ENCODE measurements at regions not wholly inside any gene's neighbourhood (a gene's known extent, or its start where the extent isn't known, plus 50 kb on each side); places are given as distances from the start of the nearest gene placed in this dataset.

DNA sequence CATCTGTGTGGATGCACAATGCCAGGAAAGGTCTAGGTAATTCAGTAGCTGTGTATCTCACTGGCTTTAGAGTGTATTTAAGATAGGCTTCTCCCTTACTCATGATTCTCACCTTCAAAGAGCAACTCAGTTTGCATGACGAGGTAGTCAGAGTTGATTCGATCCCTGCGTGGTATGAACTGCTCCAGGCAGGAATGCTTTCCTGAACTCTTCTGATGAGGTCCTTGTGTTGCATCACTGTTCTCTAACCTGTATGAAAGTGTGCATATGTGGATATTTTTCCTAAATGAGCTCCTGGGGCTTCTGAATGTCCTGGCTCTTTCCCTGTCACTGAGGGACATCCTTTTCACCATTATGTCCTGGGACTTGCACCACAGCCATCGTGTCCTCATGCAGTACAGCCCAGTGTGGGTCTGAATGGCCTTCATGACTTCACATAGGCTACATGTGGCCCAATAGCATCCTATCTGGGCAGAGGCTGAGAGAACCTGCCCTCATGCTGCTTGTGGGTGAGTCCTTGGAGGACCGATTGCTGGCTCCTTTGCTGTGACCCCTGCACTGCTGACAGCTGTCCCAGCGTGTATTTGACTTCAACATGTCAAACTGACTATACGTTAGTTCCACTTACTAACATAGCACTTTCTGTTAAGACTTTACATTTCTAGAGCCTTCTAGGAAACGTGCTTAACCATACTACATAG is 65.3 kb upstream of the WDR1 start:
- Mint-ChIP-seq H3K27ac (no peak overlapping the region), H3K4me1 (peaks cover 15 to 30% (median 16%) of the 10 kb centered on the region in 3 donors), H3K4me3 (no peak overlapping the region), H3K27me3 (no peaks in the 10 kb centered on the region), H3K9me3 (no peaks in the 10 kb centered on the region), H3K36me3 (no peaks in the 10 kb centered on the region)
- ChIA-PET CTCF (no interaction called here), POLR2A (interaction anchor here (0.6 to 1.7 kb wide), 2 partner anchors 64 to 278 kb away, joined by 5 to 7 read pairs; partner anchors contain the start of gene WDR1 (in 1 of the 2))
- Histone ChIP-seq H3K36me3 (ENCODE audit: control insufficient read depth in 2 of 2, extremely low read depth in 1 of 2, insufficient read depth in 1 of 2, low read length in 1 of 2) (no peaks in the 10 kb centered on the region), H3K4me1 (ENCODE audit: control insufficient read depth in 1 of 2, extremely low read depth in 1 of 2, insufficient read depth in 2 of 2, low read length in 2 of 2) (peaks cover 2 to 8% of the 10 kb centered on the region in 2 experiments), H3K27me3 (replicated peaks in 1 of 2; ENCODE audit: control insufficient read depth in 2 of 2, extremely low read depth in 1 of 2, insufficient read depth in 2 of 2, low read length in 1 of 2) (peaks cover 0 to 3% of the 10 kb centered on the region in 2 experiments), H3K9me3 (no peaks in the 10 kb centered on the region), H3K27ac (ENCODE audit: low read length) (no peak overlapping the region), H3K4me3 (ENCODE audit: control insufficient read depth in 1 of 2, extremely low read depth in 1 of 2, low read length in 1 of 2) (no peak overlapping the region)
- DNase-seq (no peak), ATAC-seq (replicated peaks in 1 of 4) (no peak)
- WGBS (ENCODE audit: insufficient coverage) = 84% methylated on average over 4 of the region's 8 CpGs

GRCh38 chr4:10180927-10181744 is 64.5 kb upstream of the WDR1 start:
- POLR2A ChIA-PET = interaction anchor here in 1 of 2 donors (1.7 kb wide), 1 partner anchor 64 kb away, joined by 5 read pairs; the partner anchor contains the start of gene WDR1

DNA sequence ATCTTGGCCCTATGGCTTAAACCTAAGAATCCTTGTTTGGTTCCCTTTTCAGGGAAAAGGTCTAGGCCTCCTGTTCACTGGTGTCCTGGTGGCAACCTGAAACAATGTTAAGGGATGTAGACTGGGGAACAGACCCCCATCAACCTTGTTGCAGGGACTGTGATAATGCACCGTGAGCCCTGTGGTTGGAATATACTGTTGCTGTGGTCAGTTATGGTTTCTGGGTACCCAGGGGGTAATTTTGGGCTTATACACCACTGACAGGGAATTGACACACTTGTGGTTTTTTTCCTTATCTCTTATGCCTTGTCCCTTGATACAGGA is 64.0 kb upstream of the WDR1 start:
- Histone ChIP-seq H3K27me3 (replicated peaks in 1 of 2; ENCODE audit: control insufficient read depth in 2 of 2, extremely low read depth in 1 of 2, insufficient read depth in 2 of 2, low read length in 1 of 2) (peaks cover 0 to 3% of the 10 kb centered on the region in 2 experiments), H3K36me3 (ENCODE audit: control insufficient read depth in 2 of 2, extremely low read depth in 1 of 2, insufficient read depth in 1 of 2, low read length in 1 of 2) (no peaks in the 10 kb centered on the region), H3K4me3 (ENCODE audit: control insufficient read depth in 1 of 2, extremely low read depth in 1 of 2, low read length in 1 of 2) (no peak overlapping the region), H3K9me3 (no peaks in the 10 kb centered on the region), H3K4me1 (ENCODE audit: control insufficient read depth in 1 of 2, extremely low read depth in 1 of 2, insufficient read depth in 2 of 2, low read length in 2 of 2) (peaks cover 2 to 8% of the 10 kb centered on the region in 2 experiments), H3K27ac (ENCODE audit: low read length) (no peak overlapping the region)
- H3K4me3 Mint-ChIP-seq = no peak overlapping the region
- ChIA-PET CTCF (interaction anchor here in 1 of 2 donors (0.5 kb wide), 1 partner anchor 360 kb away, joined by 4 read pairs; no protein-coding TSS in a partner anchor), POLR2A (interaction anchor here in 1 of 2 donors (1.7 kb wide), 1 partner anchor 63 kb away, joined by 5 read pairs; the partner anchor contains the start of gene WDR1)
- no peaks in the 10 kb centered on the region for H3K27me3 Mint-ChIP-seq
- no peaks in the 10 kb centered on the region for H3K9me3 Mint-ChIP-seq
- 40% methylated on average over 1 of the region's 1 CpG for WGBS (ENCODE audit: insufficient coverage)
- no peak for DNase-seq
- no peaks in the 10 kb centered on the region for H3K36me3 Mint-ChIP-seq
- ATAC-seq (replicated peaks in 1 of 4) = no peak
- H3K27ac Mint-ChIP-seq = no peak overlapping the region
- peaks cover 15 to 30% (median 16%) of the 10 kb centered on the region in 3 donors for H3K4me1 Mint-ChIP-seq

More at GRCh38 chr4:10180927-10181744, 64.5 kb upstream of the WDR1 start:
- H3K27ac ChIP-seq (ENCODE audit: low read length) = no peak overlapping the region
- H3K9me3 ChIP-seq = no peaks in the 10 kb centered on the region
- CTCF ChIA-PET = interaction anchor here in 1 of 2 donors (0.5 kb wide), 1 partner anchor 360 kb away, joined by 4 read pairs; no protein-coding TSS in a partner anchor
- H3K9me3 Mint-ChIP-seq = no peaks in the 10 kb centered on the region
- peaks cover 0 to 3% of the 10 kb centered on the region in 2 experiments for H3K27me3 ChIP-seq (replicated peaks in 1 of 2; ENCODE audit: control insufficient read depth in 2 of 2, extremely low read depth in 1 of 2, insufficient read depth in 2 of 2, low read length in 1 of 2)
- H3K27ac Mint-ChIP-seq = no peak overlapping the region
- H3K4me1 ChIP-seq (ENCODE audit: control insufficient read depth in 1 of 2, extremely low read depth in 1 of 2, insufficient read depth in 2 of 2, low read length in 2 of 2) = peaks cover 2 to 8% of the 10 kb centered on the region in 2 experiments
- H3K27me3 Mint-ChIP-seq = no peaks in the 10 kb centered on the region
- peak; percentile 60 to 83 (median 70) for ATAC-seq (replicated peaks in 1 of 4)
- peak in 2 of 35 experiments; percentile 9 to 11 for DNase-seq
- H3K4me1 Mint-ChIP-seq = peaks cover 15 to 30% (median 16%) of the 10 kb centered on the region in 3 donors
- WGBS (ENCODE audit: insufficient coverage) = 31% methylated on average over 2 of the region's 4 CpGs
- no peaks in the 10 kb centered on the region for H3K36me3 Mint-ChIP-seq
- no peak overlapping the region for H3K4me3 ChIP-seq (ENCODE audit: control insufficient read depth in 1 of 2, extremely low read depth in 1 of 2, low read length in 1 of 2)
- no peak overlapping the region for H3K4me3 Mint-ChIP-seq
- no peaks in the 10 kb centered on the region for H3K36me3 ChIP-seq (ENCODE audit: control insufficient read depth in 2 of 2, extremely low read depth in 1 of 2, insufficient read depth in 1 of 2, low read length in 1 of 2)

GRCh38 chr4:10179957-10180602 is 63.5 kb upstream of the WDR1 start:
- Histone ChIP-seq H3K27ac (ENCODE audit: low read length) (no peak overlapping the region), H3K27me3 (replicated peaks in 1 of 2; ENCODE audit: control insufficient read depth in 2 of 2, extremely low read depth in 1 of 2, insufficient read depth in 2 of 2, low read length in 1 of 2) (peaks cover 0 to 3% of the 10 kb centered on the region in 2 experiments), H3K4me3 (ENCODE audit: control insufficient read depth in 1 of 2, extremely low read depth in 1 of 2, low read length in 1 of 2) (no peak overlapping the region), H3K9me3 (no peaks in the 10 kb centered on the region), H3K4me1 (ENCODE audit: control insufficient read depth in 1 of 2, extremely low read depth in 1 of 2, insufficient read depth in 2 of 2, low read length in 2 of 2) (peaks cover 2 to 8% of the 10 kb centered on the region in 2 experiments), H3K36me3 (ENCODE audit: control insufficient read depth in 2 of 2, extremely low read depth in 1 of 2, insufficient read depth in 1 of 2, low read length in 1 of 2) (no peaks in the 10 kb centered on the region)
- DNase-seq (no peak), ATAC-seq (replicated peaks in 1 of 4) (no peak)
- Mint-ChIP-seq H3K9me3 (no peaks in the 10 kb centered on the region), H3K27me3 (no peaks in the 10 kb centered on the region), H3K27ac (no peak overlapping the region), H3K4me3 (no peak overlapping the region), H3K4me1 (peaks cover 15 to 30% (median 16%) of the 10 kb centered on the region in 3 donors), H3K36me3 (no peaks in the 10 kb centered on the region)
- ChIA-PET POLR2A (interaction anchor here in 1 of 2 donors (1.7 kb wide), 1 partner anchor 63 kb away, joined by 5 read pairs; the partner anchor contains the start of gene WDR1), CTCF (no interaction called here)
- 76% methylated on average over 1 of the region's 4 CpGs for WGBS (ENCODE audit: insufficient coverage)

DNA sequence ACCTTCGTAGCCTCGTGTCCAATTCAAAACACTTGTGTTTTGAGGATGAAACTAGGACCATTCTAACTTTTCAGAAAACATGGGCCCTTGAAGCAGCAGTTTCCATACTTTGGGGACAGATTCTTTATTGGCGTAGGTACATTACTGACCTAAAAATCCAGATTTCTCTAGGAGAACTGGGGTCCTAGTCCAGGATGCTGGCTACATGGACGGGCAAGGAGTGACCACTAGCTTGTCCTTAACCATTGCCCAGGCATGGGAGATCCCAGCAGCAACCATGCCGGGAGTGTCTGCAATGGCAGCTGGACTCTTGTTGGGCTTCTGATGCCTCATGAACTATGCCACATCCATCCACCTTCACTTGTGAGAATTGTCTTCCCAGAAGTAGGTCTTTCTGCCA is 62.2 kb upstream of the WDR1 start:
- no peaks in the 10 kb centered on the region for H3K27me3 ChIP-seq (replicated peaks in 1 of 2; ENCODE audit: control insufficient read depth in 2 of 2, extremely low read depth in 1 of 2, insufficient read depth in 2 of 2, low read length in 1 of 2)
- H3K36me3 Mint-ChIP-seq = no peaks in the 10 kb centered on the region
- no peaks in the 10 kb centered on the region for H3K27me3 Mint-ChIP-seq
- ATAC-seq (replicated peaks in 1 of 4) (no peak), DNase-seq (no peak)
- no peaks in the 10 kb centered on the region for H3K36me3 ChIP-seq (ENCODE audit: control insufficient read depth in 2 of 2, extremely low read depth in 1 of 2, insufficient read depth in 1 of 2, low read length in 1 of 2)
- no peaks in the 10 kb centered on the region for H3K9me3 Mint-ChIP-seq
- ChIA-PET POLR2A (no interaction called here), CTCF (no interaction called here)
- peaks cover 2 to 8% of the 10 kb centered on the region in 2 experiments for H3K4me1 ChIP-seq (ENCODE audit: control insufficient read depth in 1 of 2, extremely low read depth in 1 of 2, insufficient read depth in 2 of 2, low read length in 2 of 2)
- no peak overlapping the region for H3K27ac ChIP-seq (ENCODE audit: low read length)
- H3K4me3 Mint-ChIP-seq = no peak overlapping the region
- H3K27ac Mint-ChIP-seq = no peak overlapping the region
- 71% methylated on average over 4 of the region's 5 CpGs for WGBS (ENCODE audit: insufficient coverage)
- no peak overlapping the region for H3K4me3 ChIP-seq (ENCODE audit: control insufficient read depth in 1 of 2, extremely low read depth in 1 of 2, low read length in 1 of 2)
- no peaks in the 10 kb centered on the region for H3K9me3 ChIP-seq
- H3K4me1 Mint-ChIP-seq = peaks cover 14 to 29% (median 14%) of the 10 kb centered on the region in 3 donors

DNA sequence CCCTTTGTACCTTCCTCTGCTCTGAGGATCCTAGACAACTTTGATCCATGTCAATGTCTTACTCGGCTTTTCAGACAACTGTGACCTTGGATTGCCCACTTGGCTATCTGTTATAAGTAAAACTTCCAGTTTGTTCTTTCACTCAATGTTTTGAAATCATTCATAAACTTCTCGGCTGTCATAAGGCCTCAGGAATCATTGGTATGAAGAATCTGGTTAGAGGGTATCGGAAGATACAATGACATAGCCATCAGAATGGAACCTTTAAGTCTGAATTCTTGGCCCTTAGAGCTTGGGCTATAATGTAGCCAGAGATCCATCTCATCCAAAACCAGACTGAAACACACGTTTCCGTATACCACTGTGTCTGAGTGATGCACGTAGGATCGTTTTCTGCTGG is 59.0 kb upstream of the WDR1 start:
- CTCF ChIA-PET = no interaction called here
- no peaks in the 10 kb centered on the region for H3K9me3 ChIP-seq

More for the DNA sequence above, 59.0 kb upstream of the WDR1 start:
- ATAC-seq (replicated peaks in 1 of 4) (no peak), DNase-seq (no peak)
- H3K36me3 Mint-ChIP-seq = no peaks in the 10 kb centered on the region
- H3K27ac ChIP-seq (ENCODE audit: low read length) = no peak overlapping the region
- no peaks in the 10 kb centered on the region for H3K36me3 ChIP-seq (ENCODE audit: control insufficient read depth in 2 of 2, extremely low read depth in 1 of 2, insufficient read depth in 1 of 2, low read length in 1 of 2)
- 65% methylated on average over 4 of the region's 7 CpGs for WGBS (ENCODE audit: insufficient coverage)
- no peaks in the 10 kb centered on the region for H3K9me3 Mint-ChIP-seq
- no peaks in the 10 kb centered on the region for H3K27me3 Mint-ChIP-seq
- POLR2A ChIA-PET = no interaction called here
- H3K4me3 Mint-ChIP-seq = no peak overlapping the region
- H3K27me3 ChIP-seq (replicated peaks in 1 of 2; ENCODE audit: control insufficient read depth in 2 of 2, extremely low read depth in 1 of 2, insufficient read depth in 2 of 2, low read length in 1 of 2) = no peaks in the 10 kb centered on the region
- no peak overlapping the region for H3K27ac Mint-ChIP-seq
- peaks cover 0 to 2% (median 0%) of the 10 kb centered on the region in 3 donors for H3K4me1 Mint-ChIP-seq
- H3K4me3 ChIP-seq (ENCODE audit: control insufficient read depth in 1 of 2, extremely low read depth in 1 of 2, low read length in 1 of 2) = no peak overlapping the region
- no peaks in the 10 kb centered on the region for H3K4me1 ChIP-seq (ENCODE audit: control insufficient read depth in 1 of 2, extremely low read depth in 1 of 2, insufficient read depth in 2 of 2, low read length in 2 of 2)
